OCI-LY1 (cell line): ENCODE measurements at regions not wholly inside any gene's neighbourhood (a gene's known extent, or its start where the extent isn't known, plus 50 kb on each side); places are given as distances from the start of the nearest gene placed in this dataset.

Experiments
- H2AFZ ChIP-seq: fragments of 200-600 bp; sonication (generic), shearing (Covaris generic); 2 replicates; pipeline ENCODE4 v1.6.0; 2014; ENCODE audit warnings: antibody characterized with exemption, mild to moderate bottlenecking, low read length
- H3F3A ChIP-seq: fragments of 200-600 bp; sonication (generic), shearing (Covaris generic); 2 replicates; pipeline ENCODE4 v1.6.0; 2014; ENCODE audit warnings: mild to moderate bottlenecking, antibody characterized with exemption, low read length, moderate library complexity; ENCODE audit not compliant: insufficient read depth
- H3K27ac ChIP-seq: fragments of 200-600 bp; sonication (generic); 2 replicates; pipeline ENCODE4 v1.5.1; 2014; ENCODE audit warnings: low read length, mixed run types, mild to moderate bottlenecking, low read depth; ENCODE audit not compliant: poor library complexity, severe bottlenecking
- H3K27me3 ChIP-seq: fragments of 200-600 bp; sonication (generic); 2 replicates; pipeline ENCODE4 v1.6.0; 2014; ENCODE audit warnings: antibody characterized with exemption, mild to moderate bottlenecking, low read length, moderate library complexity; ENCODE audit not compliant: insufficient read depth
- H3K36me3 ChIP-seq: fragments of 200-600 bp; sonication (generic); 2 replicates; pipeline ENCODE4 v1.6.1; 2014; ENCODE audit warnings: mild to moderate bottlenecking, antibody characterized with exemption, low read length, moderate library complexity, mixed read lengths; ENCODE audit not compliant: insufficient read depth
- H3K4me1 ChIP-seq: fragments of 200-600 bp; sonication (generic); 2 replicates; pipeline ENCODE4 v1.5.1; 2014; ENCODE audit warnings: mild to moderate bottlenecking, low read length, moderate library complexity; ENCODE audit not compliant: insufficient read depth, severe bottlenecking
- H3K4me2 ChIP-seq: fragments of 200-600 bp; sonication (generic), shearing (Covaris generic); 2 replicates; pipeline ENCODE4 v1.6.1; 2014; ENCODE audit warnings: low read length
- H3K4me3 ChIP-seq: fragments of 200-600 bp; sonication (generic); 2 replicates; pipeline ENCODE4 v1.5.1; 2014; ENCODE audit warnings: low read length, low read depth, mild to moderate bottlenecking, mixed read lengths; ENCODE audit not compliant: poor library complexity, severe bottlenecking
- H3K79me2 ChIP-seq: fragments of 200-600 bp; shearing (Covaris generic); 2 replicates; pipeline ENCODE4 v1.6.1; 2016; ENCODE audit warnings: mixed run types, low read length, mixed read lengths; ENCODE audit not compliant: insufficient read depth
- H3K9ac ChIP-seq: fragments of 200-600 bp; sonication (generic), shearing (Covaris generic); 2 replicates; pipeline ENCODE4 v1.6.1; 2014; ENCODE audit warnings: mild to moderate bottlenecking, low read length, mixed read lengths
- H3K9me2 ChIP-seq: fragments of 200-600 bp; sonication (generic), shearing (Covaris generic); 2 replicates; pipeline ENCODE4 v1.6.1; 2014; ENCODE audit warnings: low read depth, mild to moderate bottlenecking, low read length, mixed read lengths
- H3K9me3 ChIP-seq: fragments of 200-600 bp; shearing (Covaris generic); 2 replicates; pipeline ENCODE4 v1.6.1; 2014; ENCODE audit warnings: low read length, mixed read lengths
- H4K20me1 ChIP-seq: fragments of 200-600 bp; sonication (generic), shearing (Covaris generic); 2 replicates; pipeline ENCODE4 v1.6.0; 2016; ENCODE audit warnings: mild to moderate bottlenecking, low read length; ENCODE audit not compliant: insufficient read depth
- CTCF ChIP-seq: fragments of 200-600 bp; sonication (generic), shearing (Covaris generic); IDR thresholded peaks from 2 replicates; pipeline ENCODE4 v1.5.1; 2017; ENCODE audit warnings: mild to moderate bottlenecking, antibody characterized with exemption, low read length, moderate library complexity, mixed read lengths
- EZH2 ChIP-seq: fragments of 200-600 bp; sonication (generic), shearing (Covaris generic); IDR thresholded peaks from 2 replicates; pipeline ENCODE4 v1.8.0; 2017; ENCODE audit warnings: borderline replicate concordance, mixed run types, mild to moderate bottlenecking, antibody characterized with exemption, low read length, moderate library complexity, mixed read lengths

- Histone ChIP-seq H3K27ac (no peak overlapping the region), H3K4me2 (no peak overlapping the region), H3K4me3 (no peak overlapping the region), H4K20me1 (no peaks in the 10 kb centered on the region), H3K9ac (no peak overlapping the region), H3K27me3 (no peaks in the 10 kb centered on the region), H3K4me1 (no peaks in the 10 kb centered on the region), H3K79me2 (no peaks in the 10 kb centered on the region), H2AFZ (no peak overlapping the region), H3K9me2 (no peaks in the 10 kb centered on the region), H3F3A (no peaks in the 10 kb centered on the region), H3K36me3 (no peaks in the 10 kb centered on the region), H3K9me3 (no peaks in the 10 kb centered on the region)
- TF ChIP-seq CTCF (no peak), EZH2 (no peak)
Measured at GRCh38 chr9:18360005-18360404, 113.9 kb upstream of the ADAMTSL1 start.

GRCh38 chr9:18361646-18362045, 112.3 kb upstream of the ADAMTSL1 start:
- Histone ChIP-seq H3K4me3 (no peak overlapping the region), H3K4me2 (no peak overlapping the region), H3F3A (no peaks in the 10 kb centered on the region), H3K27ac (no peak overlapping the region), H3K27me3 (no peaks in the 10 kb centered on the region), H3K4me1 (no peaks in the 10 kb centered on the region), H3K79me2 (no peaks in the 10 kb centered on the region), H3K9me3 (no peaks in the 10 kb centered on the region), H4K20me1 (no peaks in the 10 kb centered on the region), H3K9me2 (no peaks in the 10 kb centered on the region), H2AFZ (no peak overlapping the region), H3K36me3 (no peaks in the 10 kb centered on the region), H3K9ac (no peak overlapping the region)
- TF ChIP-seq EZH2 (no peak), CTCF (no peak)

GRCh38 chr9:18362166-18362565, 111.8 kb upstream of the ADAMTSL1 start:
- Histone ChIP-seq H3K9me3 (no peaks in the 10 kb centered on the region), H3F3A (no peaks in the 10 kb centered on the region), H4K20me1 (no peaks in the 10 kb centered on the region), H3K36me3 (no peaks in the 10 kb centered on the region), H3K4me1 (no peaks in the 10 kb centered on the region), H3K79me2 (no peaks in the 10 kb centered on the region), H3K27me3 (no peaks in the 10 kb centered on the region), H3K9ac (no peak overlapping the region), H3K4me3 (no peak overlapping the region), H3K9me2 (no peaks in the 10 kb centered on the region), H2AFZ (no peak overlapping the region), H3K27ac (no peak overlapping the region), H3K4me2 (no peak overlapping the region)
- TF ChIP-seq CTCF: no peak
- TF ChIP-seq EZH2: no peak
